ENCODE measurements at regions not wholly inside any gene's neighbourhood (a gene's known extent, or its start where the extent isn't known, plus 50 kb on each side); places are given as distances from the start of the nearest gene placed in this dataset.

- TF ChIP-seq REST (tag by site-specific recombination; IDR thresholded peaks at IDR 0.05) = no peak
- no peak for TF ChIP-seq ZNF596 (tag by site-specific recombination; IDR thresholded peaks at IDR 0.05)
- no peak for TF ChIP-seq ZNF133 (tag by site-specific recombination; IDR thresholded peaks at IDR 0.05)
- no peak for TF ChIP-seq KLF8 (tag by site-specific recombination; IDR thresholded peaks at IDR 0.05)
- TF ChIP-seq BCL11A (tag by site-specific recombination; IDR thresholded peaks at IDR 0.05; ENCODE audit: low read depth) = no peak
- TF ChIP-seq, protein P1, sequence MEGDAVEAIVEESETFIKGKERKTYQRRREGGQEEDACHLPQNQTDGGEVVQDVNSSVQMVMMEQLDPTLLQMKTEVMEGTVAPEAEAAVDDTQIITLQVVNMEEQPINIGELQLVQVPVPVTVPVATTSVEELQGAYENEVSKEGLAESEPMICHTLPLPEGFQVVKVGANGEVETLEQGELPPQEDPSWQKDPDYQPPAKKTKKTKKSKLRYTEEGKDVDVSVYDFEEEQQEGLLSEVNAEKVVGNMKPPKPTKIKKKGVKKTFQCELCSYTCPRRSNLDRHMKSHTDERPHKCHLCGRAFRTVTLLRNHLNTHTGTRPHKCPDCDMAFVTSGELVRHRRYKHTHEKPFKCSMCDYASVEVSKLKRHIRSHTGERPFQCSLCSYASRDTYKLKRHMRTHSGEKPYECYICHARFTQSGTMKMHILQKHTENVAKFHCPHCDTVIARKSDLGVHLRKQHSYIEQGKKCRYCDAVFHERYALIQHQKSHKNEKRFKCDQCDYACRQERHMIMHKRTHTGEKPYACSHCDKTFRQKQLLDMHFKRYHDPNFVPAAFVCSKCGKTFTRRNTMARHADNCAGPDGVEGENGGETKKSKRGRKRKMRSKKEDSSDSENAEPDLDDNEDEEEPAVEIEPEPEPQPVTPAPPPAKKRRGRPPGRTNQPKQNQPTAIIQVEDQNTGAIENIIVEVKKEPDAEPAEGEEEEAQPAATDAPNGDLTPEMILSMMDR (tag by site-specific recombination; IDR thresholded peaks at IDR 0.05) = no peak
- TF ChIP-seq, protein P2, sequence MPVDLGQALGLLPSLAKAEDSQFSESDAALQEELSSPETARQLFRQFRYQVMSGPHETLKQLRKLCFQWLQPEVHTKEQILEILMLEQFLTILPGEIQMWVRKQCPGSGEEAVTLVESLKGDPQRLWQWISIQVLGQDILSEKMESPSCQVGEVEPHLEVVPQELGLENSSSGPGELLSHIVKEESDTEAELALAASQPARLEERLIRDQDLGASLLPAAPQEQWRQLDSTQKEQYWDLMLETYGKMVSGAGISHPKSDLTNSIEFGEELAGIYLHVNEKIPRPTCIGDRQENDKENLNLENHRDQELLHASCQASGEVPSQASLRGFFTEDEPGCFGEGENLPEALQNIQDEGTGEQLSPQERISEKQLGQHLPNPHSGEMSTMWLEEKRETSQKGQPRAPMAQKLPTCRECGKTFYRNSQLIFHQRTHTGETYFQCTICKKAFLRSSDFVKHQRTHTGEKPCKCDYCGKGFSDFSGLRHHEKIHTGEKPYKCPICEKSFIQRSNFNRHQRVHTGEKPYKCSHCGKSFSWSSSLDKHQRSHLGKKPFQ (tag by site-specific recombination; IDR thresholded peaks at IDR 0.05) = no peak
- TF ChIP-seq ZNF174 (tag by site-specific recombination; IDR thresholded peaks at IDR 0.05) = no peak
- TF ChIP-seq ZNF654 (tag by site-specific recombination; IDR thresholded peaks at IDR 0.05; ENCODE audit: low read depth) = no peak
- TF ChIP-seq ZBTB21 (tag by site-specific recombination; IDR thresholded peaks at IDR 0.05) = no peak
- TF ChIP-seq ZBTB6 (tag by site-specific recombination; IDR thresholded peaks at IDR 0.05) = no peak
- no peak for TF ChIP-seq ZBTB20 (tag by site-specific recombination; IDR thresholded peaks at IDR 0.05)
- no peak for TF ChIP-seq ZNF2 (tag by site-specific recombination; IDR thresholded peaks at IDR 0.05)
- no peak for TF ChIP-seq SALL2 (tag by site-specific recombination; IDR thresholded peaks at IDR 0.05; ENCODE audit: borderline replicate concordance)
These were observed 557.5 kb downstream of the CD83 start for GRCh38 chr6:14674867-14675648.
